A549 (cell line): ENCODE measurements at regions not wholly inside any gene's neighbourhood (a gene's known extent, or its start where the extent isn't known, plus 50 kb on each side); places are given as distances from the start of the nearest gene placed in this dataset.

Experiments
- ATAC-seq, 2 experiments: fragments of 200-7000 bp in 1 of 2; fragments of >200 bp in 1 of 2; cut with Nextera tagmentation in 1 of 2; cut with Tn5 transposase in 1 of 2; 3 replicates each; pipeline versions ENCODE4 v1.8.0 to v1.9.1; 2018 to 2020; ENCODE audit warnings: mild to moderate bottlenecking in 1 of 2, moderate library complexity in 1 of 2
- CTCF ChIA-PET: fragments of 300-600 bp; sonication (Branson Sonifier 250); formaldehyde crosslinking; extraction: SDS; loops from one replicate; lab custom pipeline; 2021; ENCODE audit warnings: antibody characterized with exemption, inconsistent platforms; lab: Yijun Ruan, JAX
- POLR2A ChIA-PET: fragments of 350-600 bp; formaldehyde crosslinking; extraction: SDS; loops from one replicate; lab custom pipeline; 2021; ENCODE audit warnings: antibody characterized with exemption, inconsistent platforms; lab: Yijun Ruan, JAX
- DNase-seq, 2 experiments: peaks; one replicate each; pipeline versions ENCODE4 v3.0.0 to v3.0.0-alpha.2; 2011 to 2016; ENCODE audit warnings: low read depth in 1 of 2, low spot score in 1 of 2
- FAIRE-seq: peaks from 2 replicates; lab custom pipeline; 2011; peaks lifted over from hg19 to GRCh38; lab: Jason Lieb, UNC
- H3K27ac ChIP-seq, 2 experiments: fragments of >200 bp; sonication (Bioruptor Twin); formaldehyde crosslinking; 3 replicates each; pipeline ENCODE4 v1.5.1; 2016 to 2017
- H3K4me1 ChIP-seq: fragments of >200 bp; sonication (Bioruptor Twin); formaldehyde crosslinking; 3 replicates; pipeline ENCODE4 v1.6.1; 2016
- H3K4me2 ChIP-seq: fragments of >200 bp; sonication (Bioruptor Twin); formaldehyde crosslinking; 3 replicates; pipeline ENCODE4 v1.6.1; 2016
- H3K4me3 ChIP-seq: fragments of >200 bp; sonication (Bioruptor Twin); formaldehyde crosslinking; 3 replicates; pipeline ENCODE4 v1.5.1; 2016
- H3K9me3 ChIP-seq: fragments of >200 bp; sonication (Bioruptor Twin); formaldehyde crosslinking; 3 replicates; pipeline ENCODE4 v1.6.1; 2016
- CTCF ChIP-seq: fragments of >200 bp; sonication (Bioruptor Twin); formaldehyde crosslinking; IDR thresholded peaks from 3 replicates; pipeline ENCODE4 v1.5.1; 2016
- EHMT2 ChIP-seq: fragments of 200-600 bp; sonication (generic); IDR thresholded peaks from 2 replicates; pipeline ENCODE4 v1.6.1; 2016; ENCODE audit warnings: antibody characterized with exemption, low read depth, mild to moderate bottlenecking, moderate library complexity
- EP300 ChIP-seq, 2 experiments: fragments of >200 bp; sonication (Bioruptor Twin); formaldehyde crosslinking; IDR thresholded peaks; 2 replicates in 1 of 2; 3 replicates in 1 of 2; pipeline ENCODE4 v1.6.1; 2016 to 2017
- HES2 ChIP-seq: fragments of >200 bp; sonication (Bioruptor Twin); formaldehyde crosslinking; IDR thresholded peaks from 2 replicates; pipeline ENCODE4 v1.6.1; 2016
- HOXB5 ChIP-seq: fragments of 250-450 bp; sonication (Bioruptor Pico); IDR thresholded peaks from 2 replicates; pipeline ENCODE4 v1.5.0; 2020; ENCODE audit warnings: mild to moderate bottlenecking, moderate library complexity
- JUNB ChIP-seq: fragments of >200 bp; sonication (Bioruptor Twin); formaldehyde crosslinking; IDR thresholded peaks from 2 replicates; pipeline ENCODE4 v1.6.1; 2016
- MAX ChIP-seq: IDR thresholded peaks from 2 replicates; pipeline ENCODE4 v1.6.1; 2012
- MYC ChIP-seq: IDR thresholded peaks from 2 replicates; pipeline ENCODE4 v1.6.1; 2012; ENCODE audit warnings: mild to moderate bottlenecking, inconsistent platforms, low read length, improper control_type of control experiment, borderline replicate concordance
- NPAS2 ChIP-seq: fragments of 250-450 bp; sonication (Bioruptor Pico); IDR thresholded peaks from 2 replicates; pipeline ENCODE4 v1.8.0; 2022; ENCODE audit warnings: mild to moderate bottlenecking, moderate library complexity, borderline replicate concordance
- POLR2A ChIP-seq: IDR thresholded peaks from 2 replicates; pipeline ENCODE4 v1.6.1; 2012; ENCODE audit warnings: mild to moderate bottlenecking, low read length
- ZFP36 ChIP-seq: fragments of 450-650 bp; IDR thresholded peaks from 2 replicates; pipeline ENCODE4 v1.6.1; 2014; ENCODE audit warnings: borderline replicate concordance; ENCODE audit not compliant: partially characterized antibody
- WGBS: methylation state at CpG from one replicate; pipeline ENCODE4 v1.1.6; 2017; ENCODE audit errors: missing lambda C conversion rate; 5-methylcytosine and 5-hydroxymethylcytosine counted together
- TF ChIP-seq, protein P1 (sequence below): fragments of 200-600 bp; sonication (generic); IDR thresholded peaks from 2 replicates; pipeline ENCODE4 v1.6.1; 2016; ENCODE audit warnings: antibody characterized with exemption, mild to moderate bottlenecking, moderate library complexity
- TF ChIP-seq, protein P2 (sequence below): fragments of 250-450 bp; sonication (Bioruptor Pico); IDR thresholded peaks from 2 replicates; pipeline ENCODE4 v1.5.0; 2021; ENCODE audit warnings: mild to moderate bottlenecking, moderate library complexity, borderline replicate concordance

DNA sequence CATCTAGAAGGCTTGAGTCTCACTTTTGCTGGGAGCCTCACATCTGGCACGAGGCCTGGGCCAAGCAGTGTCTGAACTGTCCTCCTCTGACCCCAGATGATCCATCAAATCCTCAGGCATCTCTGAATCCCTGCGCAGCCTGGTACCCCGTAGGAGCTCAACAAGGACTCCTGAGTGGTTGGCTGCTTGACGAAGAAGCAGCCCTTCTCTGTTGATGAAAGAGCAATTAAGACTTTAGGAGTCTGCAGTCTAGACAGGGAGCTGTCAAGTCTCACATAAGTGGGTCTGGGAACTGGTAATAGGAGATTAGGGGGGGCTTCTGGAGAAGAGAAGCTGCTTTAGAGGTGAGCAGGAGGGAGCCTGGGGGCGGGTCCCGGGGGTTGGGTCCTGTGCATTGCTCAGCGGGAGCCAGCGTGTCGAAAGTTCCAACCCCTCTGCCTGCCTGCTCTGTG lies 326.0 kb downstream of the RPS24 start:
- ATAC-seq (no peak; a peak in 1 of 6 replicates), FAIRE-seq (no peak), DNase-seq (no peak)
- 48% methylated on average over 9 of the region's 9 CpGs for WGBS
- H3K9me3 ChIP-seq = no peaks in the 10 kb centered on the region
- ChIA-PET CTCF (interaction anchor here (0.7 to 1.3 kb wide), 3 partner anchors 9 to 38 kb away, joined by 3 to 5 read pairs (median 3); no protein-coding TSS in a partner anchor), POLR2A (no interaction called here)
- H3K4me1 ChIP-seq = no peaks in the 10 kb centered on the region
- no peak overlapping the region for H3K4me3 ChIP-seq
- TF ChIP-seq CTCF (no peak), HES2 (no peak), NPAS2 (CRISPR knock-in tag) (no peak), MYC (no peak)
- H3K4me2 ChIP-seq = no peak overlapping the region
- H3K27ac ChIP-seq = no peak overlapping the region

DNA sequence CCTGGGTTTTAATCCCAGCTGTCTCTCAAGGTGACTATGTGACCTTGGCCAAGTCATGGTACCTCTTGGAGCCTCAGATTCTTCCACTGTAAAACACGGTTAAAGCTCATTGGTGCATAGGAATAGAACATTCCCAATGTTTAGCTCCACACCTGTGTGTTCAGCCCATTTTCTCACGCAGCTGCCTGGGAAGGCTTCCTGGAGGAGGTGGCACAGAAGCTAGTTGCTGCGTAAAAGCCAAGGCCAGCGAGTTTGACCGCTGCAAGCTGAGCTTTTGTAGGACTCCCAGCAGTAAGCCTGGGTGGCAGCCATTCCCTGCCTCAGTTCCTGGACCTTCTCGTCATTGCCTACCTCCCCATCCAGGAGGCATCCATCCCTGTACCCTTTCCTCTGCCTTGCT lies 326.6 kb downstream of the RPS24 start:
- ATAC-seq (no peak), FAIRE-seq (no peak), DNase-seq (no peak)
- ChIA-PET POLR2A (no interaction called here), CTCF (interaction anchor here (0.5 to 1.3 kb wide), 4 partner anchors 8 to 343 kb away, joined by 3 to 5 read pairs (median 3); no protein-coding TSS in a partner anchor)
- no peaks in the 10 kb centered on the region for H3K4me1 ChIP-seq
- H3K4me3 ChIP-seq = no peak overlapping the region
- TF ChIP-seq ZFP36 = peak; percentile 53
- no peak for TF ChIP-seq MAX
- TF ChIP-seq, all 56 proteins: peak for 1
- Histone ChIP-seq H3K4me2 (no peak overlapping the region), H3K27ac (no peak overlapping the region), H3K9me3 (no peaks in the 10 kb centered on the region)
- WGBS = 76% methylated on average over 6 of the region's 6 CpGs

- no peak for ATAC-seq
- no peak for DNase-seq
- CTCF ChIA-PET = no interaction called here
Observed at GRCh38 chr10:78361031-78361430, 327.4 kb downstream of the RPS24 start.

More at GRCh38 chr10:78361031-78361430, 327.4 kb downstream of the RPS24 start:
- Histone ChIP-seq H3K27ac (no peak overlapping the region), H3K4me1 (no peaks in the 10 kb centered on the region), H3K4me2 (no peak overlapping the region), H3K4me3 (no peak overlapping the region), H3K9me3 (no peaks in the 10 kb centered on the region)
- WGBS = 28% methylated on average over 3 of the region's 3 CpGs
- POLR2A ChIA-PET = no interaction called here
- FAIRE-seq = no peak
- TF ChIP-seq, protein P1, sequence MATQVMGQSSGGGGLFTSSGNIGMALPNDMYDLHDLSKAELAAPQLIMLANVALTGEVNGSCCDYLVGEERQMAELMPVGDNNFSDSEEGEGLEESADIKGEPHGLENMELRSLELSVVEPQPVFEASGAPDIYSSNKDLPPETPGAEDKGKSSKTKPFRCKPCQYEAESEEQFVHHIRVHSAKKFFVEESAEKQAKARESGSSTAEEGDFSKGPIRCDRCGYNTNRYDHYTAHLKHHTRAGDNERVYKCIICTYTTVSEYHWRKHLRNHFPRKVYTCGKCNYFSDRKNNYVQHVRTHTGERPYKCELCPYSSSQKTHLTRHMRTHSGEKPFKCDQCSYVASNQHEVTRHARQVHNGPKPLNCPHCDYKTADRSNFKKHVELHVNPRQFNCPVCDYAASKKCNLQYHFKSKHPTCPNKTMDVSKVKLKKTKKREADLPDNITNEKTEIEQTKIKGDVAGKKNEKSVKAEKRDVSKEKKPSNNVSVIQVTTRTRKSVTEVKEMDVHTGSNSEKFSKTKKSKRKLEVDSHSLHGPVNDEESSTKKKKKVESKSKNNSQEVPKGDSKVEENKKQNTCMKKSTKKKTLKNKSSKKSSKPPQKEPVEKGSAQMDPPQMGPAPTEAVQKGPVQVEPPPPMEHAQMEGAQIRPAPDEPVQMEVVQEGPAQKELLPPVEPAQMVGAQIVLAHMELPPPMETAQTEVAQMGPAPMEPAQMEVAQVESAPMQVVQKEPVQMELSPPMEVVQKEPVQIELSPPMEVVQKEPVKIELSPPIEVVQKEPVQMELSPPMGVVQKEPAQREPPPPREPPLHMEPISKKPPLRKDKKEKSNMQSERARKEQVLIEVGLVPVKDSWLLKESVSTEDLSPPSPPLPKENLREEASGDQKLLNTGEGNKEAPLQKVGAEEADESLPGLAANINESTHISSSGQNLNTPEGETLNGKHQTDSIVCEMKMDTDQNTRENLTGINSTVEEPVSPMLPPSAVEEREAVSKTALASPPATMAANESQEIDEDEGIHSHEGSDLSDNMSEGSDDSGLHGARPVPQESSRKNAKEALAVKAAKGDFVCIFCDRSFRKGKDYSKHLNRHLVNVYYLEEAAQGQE = no peak
- no peak for TF ChIP-seq POLR2A
- TF ChIP-seq CTCF = no peak
- no peak for TF ChIP-seq HOXB5 (CRISPR knock-in tag)
- TF ChIP-seq, protein P2, sequence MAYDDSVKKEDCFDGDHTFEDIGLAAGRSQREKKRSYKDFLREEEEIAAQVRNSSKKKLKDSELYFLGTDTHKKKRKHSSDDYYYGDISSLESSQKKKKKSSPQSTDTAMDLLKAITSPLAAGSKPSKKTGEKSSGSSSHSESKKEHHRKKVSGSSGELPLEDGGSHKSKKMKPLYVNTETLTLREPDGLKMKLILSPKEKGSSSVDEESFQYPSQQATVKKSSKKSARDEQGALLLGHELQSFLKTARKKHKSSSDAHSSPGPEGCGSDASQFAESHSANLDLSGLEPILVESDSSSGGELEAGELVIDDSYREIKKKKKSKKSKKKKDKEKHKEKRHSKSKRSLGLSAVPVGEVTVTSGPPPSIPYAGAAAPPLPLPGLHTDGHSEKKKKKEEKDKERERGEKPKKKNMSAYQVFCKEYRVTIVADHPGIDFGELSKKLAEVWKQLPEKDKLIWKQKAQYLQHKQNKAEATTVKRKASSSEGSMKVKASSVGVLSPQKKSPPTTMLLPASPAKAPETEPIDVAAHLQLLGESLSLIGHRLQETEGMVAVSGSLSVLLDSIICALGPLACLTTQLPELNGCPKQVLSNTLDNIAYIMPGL (CRISPR knock-in tag) = no peak
- TF ChIP-seq JUNB = no peak
- no peak for TF ChIP-seq EHMT2
- no peak for TF ChIP-seq EP300 (IDR thresholded peaks at IDR 0.05)
